ENCODE measurements at regions not wholly inside any gene's neighbourhood (a gene's known extent, or its start where the extent isn't known, plus 50 kb on each side); places are given as distances from the start of the nearest gene placed in this dataset.

DNA sequence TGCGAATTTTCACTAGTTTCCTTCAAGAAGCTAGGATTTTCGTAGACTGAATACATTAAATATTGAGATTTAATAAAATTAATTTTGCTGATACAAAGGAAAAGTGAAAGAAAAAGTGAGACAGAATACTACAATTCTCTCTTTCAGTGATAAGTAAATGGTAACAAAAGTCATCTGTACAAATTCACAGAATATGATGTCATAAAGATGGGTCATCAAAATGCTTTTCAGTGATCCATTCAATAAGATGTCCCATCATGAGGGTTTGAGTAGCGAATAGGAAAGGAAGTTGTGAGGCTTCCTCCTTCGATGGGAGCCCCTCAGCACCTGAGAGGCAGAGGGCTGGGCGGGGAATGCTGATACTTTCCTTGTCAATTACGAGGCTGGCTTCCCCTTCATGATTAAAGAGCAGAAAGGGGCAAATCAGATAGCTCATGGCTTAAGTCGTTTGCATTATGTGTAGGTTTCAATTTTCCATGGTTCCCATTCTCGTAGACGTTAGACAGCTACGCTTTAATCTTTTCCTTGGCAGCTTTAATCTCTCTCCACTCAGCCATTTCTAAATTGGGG is 108.8 kb upstream of the SORBS2 start:
- no peak for TF ChIP-seq POLR2A (IDR thresholded peaks at IDR 0.05; ENCODE audit: extremely low read depth, insufficient read length)
- TF ChIP-seq, protein P1, sequence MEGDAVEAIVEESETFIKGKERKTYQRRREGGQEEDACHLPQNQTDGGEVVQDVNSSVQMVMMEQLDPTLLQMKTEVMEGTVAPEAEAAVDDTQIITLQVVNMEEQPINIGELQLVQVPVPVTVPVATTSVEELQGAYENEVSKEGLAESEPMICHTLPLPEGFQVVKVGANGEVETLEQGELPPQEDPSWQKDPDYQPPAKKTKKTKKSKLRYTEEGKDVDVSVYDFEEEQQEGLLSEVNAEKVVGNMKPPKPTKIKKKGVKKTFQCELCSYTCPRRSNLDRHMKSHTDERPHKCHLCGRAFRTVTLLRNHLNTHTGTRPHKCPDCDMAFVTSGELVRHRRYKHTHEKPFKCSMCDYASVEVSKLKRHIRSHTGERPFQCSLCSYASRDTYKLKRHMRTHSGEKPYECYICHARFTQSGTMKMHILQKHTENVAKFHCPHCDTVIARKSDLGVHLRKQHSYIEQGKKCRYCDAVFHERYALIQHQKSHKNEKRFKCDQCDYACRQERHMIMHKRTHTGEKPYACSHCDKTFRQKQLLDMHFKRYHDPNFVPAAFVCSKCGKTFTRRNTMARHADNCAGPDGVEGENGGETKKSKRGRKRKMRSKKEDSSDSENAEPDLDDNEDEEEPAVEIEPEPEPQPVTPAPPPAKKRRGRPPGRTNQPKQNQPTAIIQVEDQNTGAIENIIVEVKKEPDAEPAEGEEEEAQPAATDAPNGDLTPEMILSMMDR (IDR thresholded peaks at IDR 0.05; ENCODE audit: low read depth, low read length): no peak
- TF ChIP-seq MAX (IDR thresholded peaks at IDR 0.05; ENCODE audit: low read depth, low read length): no peak
- no peak for TF ChIP-seq MYC (IDR thresholded peaks at IDR 0.05; ENCODE audit: low read depth, low read length)

All from NB4 (cell line).